GDM1 (cell line): ENCODE measurements at regions not wholly inside any gene's neighbourhood (a gene's known extent, or its start where the extent isn't known, plus 50 kb on each side); places are given as distances from the start of the nearest gene placed in this dataset.

Experiments
- DNase-seq: peaks from one replicate; lab custom pipeline; 2025; lab: John Stamatoyannopoulos, UW

- no peak for DNase-seq
These were observed 159.0 kb upstream of the CHRNA7 start for GRCh38 chr15:31871166-31871886.

- DNase-seq = no peak
These were observed 158.4 kb upstream of the CHRNA7 start for GRCh38 chr15:31871887-31872281.

GRCh38 chr15:31887246-31887645 is 143.1 kb upstream of the CHRNA7 start:
- no peak for DNase-seq

GRCh38 chr15:31892513-31892912 is 137.8 kb upstream of the CHRNA7 start:
- no peak for DNase-seq

- no peak for DNase-seq
These were observed 136.5 kb upstream of the CHRNA7 start for GRCh38 chr15:31893780-31894179.

- no peak for DNase-seq
These were observed 132.6 kb upstream of the CHRNA7 start for GRCh38 chr15:31897746-31898145.

GRCh38 chr15:31901501-31901900 is 128.8 kb upstream of the CHRNA7 start:
- no peak for DNase-seq

GRCh38 chr15:31905054-31905453 is 125.3 kb upstream of the CHRNA7 start:
- no peak for DNase-seq

GRCh38 chr15:31925541-31925940 is 104.8 kb upstream of the CHRNA7 start:
- no peak for DNase-seq

GRCh38 chr15:31930967-31931366 is 99.3 kb upstream of the CHRNA7 start:
- no peak for DNase-seq

- DNase-seq = no peak
These were observed 97.7 kb upstream of the CHRNA7 start for GRCh38 chr15:31932576-31932975.

- no peak for DNase-seq
These were observed 95.5 kb upstream of the CHRNA7 start for GRCh38 chr15:31934821-31935220.

GRCh38 chr15:31953478-31953877 is 76.8 kb upstream of the CHRNA7 start:
- no peak for DNase-seq

- DNase-seq = no peak
These were observed 75.7 kb upstream of the CHRNA7 start for GRCh38 chr15:31954374-31955172.

GRCh38 chr15:31955734-31956133 is 74.6 kb upstream of the CHRNA7 start:
- DNase-seq = no peak

GRCh38 chr15:31957581-31957980 is 72.7 kb upstream of the CHRNA7 start:
- DNase-seq = no peak

- DNase-seq = no peak
These were observed 65.6 kb upstream of the CHRNA7 start for GRCh38 chr15:31964586-31965307.

GRCh38 chr15:31970007-31970406 is 60.3 kb upstream of the CHRNA7 start:
- no peak for DNase-seq

GRCh38 chr15:31973197-31973596 is 57.1 kb upstream of the CHRNA7 start:
- DNase-seq = no peak

GRCh38 chr15:31974154-31974794 is 56.0 kb upstream of the CHRNA7 start:
- DNase-seq = no peak

- peak; percentile 3 for DNase-seq
These were observed 55.2 kb upstream of the CHRNA7 start for GRCh38 chr15:31974855-31975829.
